Activated T-helper 2 cell treated with anti-CD3 and anti-CD28 coated beads, Interferon-gamma antibody, Interleukin-2, Interleukin-4, amounts not matched to agents 10 μg/mL and 5 μg/mL and 100 μg/mL, durations not matched to agents 14 hours and 24 hours and 36 hours (primary cell): ENCODE measurements at regions not wholly inside any gene's neighbourhood (a gene's known extent, or its start where the extent isn't known, plus 50 kb on each side); places are given as distances from the start of the nearest gene placed in this dataset.
"Not testable (repeated sequence)": the region's sequence is repeated elsewhere in the genome, so short reads cannot be mapped to it uniquely, and the experiment has no call there.

Experiments used
- DNase-seq: peaks from one replicate; pipeline ENCODE4 v3.0.0; 2021; ENCODE audit warnings: low spot score
- H3K27ac Mint-ChIP-seq: one replicate; pipeline ENCODE4 v1.8.0; 2021; ENCODE audit warnings: mixed read lengths
- H3K27me3 Mint-ChIP-seq: one replicate; pipeline ENCODE4 v1.8.0; 2021; ENCODE audit warnings: low read depth, mixed read lengths
- H3K36me3 Mint-ChIP-seq: one replicate; pipeline ENCODE4 v1.8.0; 2021; ENCODE audit warnings: low read depth, mixed read lengths
- H3K4me1 Mint-ChIP-seq: one replicate; pipeline ENCODE4 v1.8.0; 2021; ENCODE audit warnings: low read depth, mixed read lengths
- H3K4me3 Mint-ChIP-seq: one replicate; pipeline ENCODE4 v1.8.0; 2021; ENCODE audit warnings: low read depth, mild to moderate bottlenecking, moderate library complexity, mixed read lengths
- H3K9me3 Mint-ChIP-seq: one replicate; pipeline ENCODE4 v1.8.0; 2021; ENCODE audit warnings: mixed read lengths
- intact Hi-C: fragments of 100-400 bp; cut with micrococcal nuclease; formaldehyde crosslinking; loops from one replicate; pipeline ENCODE4 v1.15.1; 2023

GRCh38 chr7:76117306-76117991, 69.5 kb downstream of the MDH2 start:
- H3K27me3 Mint-ChIP-seq, H3K27ac Mint-ChIP-seq, H3K36me3 Mint-ChIP-seq, intact Hi-C loops, DNase-seq, H3K9me3 Mint-ChIP-seq, H3K4me3 Mint-ChIP-seq: not testable (repeated sequence)
- H3K4me1 Mint-ChIP-seq, result peaks cover 13% of the 10 kb centered on the region

GRCh38 chr7:76118253-76119036, 70.5 kb downstream of the MDH2 start:
- intact Hi-C loops, H3K27me3 Mint-ChIP-seq, H3K4me3 Mint-ChIP-seq, H3K27ac Mint-ChIP-seq, H3K36me3 Mint-ChIP-seq, DNase-seq, H3K9me3 Mint-ChIP-seq: not testable (repeated sequence)
- peaks cover 17% of the 10 kb centered on the region for H3K4me1 Mint-ChIP-seq

DNA sequence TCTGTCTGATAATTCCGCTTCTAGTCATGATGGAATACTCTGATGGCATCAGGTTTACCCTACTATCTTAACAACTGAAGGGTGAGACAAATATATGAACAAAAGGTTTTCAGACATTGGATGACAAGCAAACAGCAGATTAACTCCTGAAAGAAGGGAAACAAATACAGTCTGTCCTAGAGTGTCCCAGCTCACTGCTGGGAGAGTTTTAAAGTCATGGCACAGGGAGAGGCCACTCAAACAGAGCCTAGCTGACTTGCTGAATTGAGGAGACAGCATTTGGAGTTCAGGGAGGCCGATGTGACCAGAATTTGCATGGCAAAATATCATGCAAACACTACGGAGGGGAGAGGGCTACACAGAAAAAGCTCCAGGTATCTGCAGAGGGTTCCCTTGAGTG, 73.1 kb downstream of the MDH2 start:
- Mint-ChIP-seq H3K9me3 (no peaks in the 10 kb centered on the region), H3K4me3 (no peak overlapping the region), H3K4me1 (peaks cover 17% of the 10 kb centered on the region), H3K36me3 (no peaks in the 10 kb centered on the region), H3K27ac (no peak overlapping the region), H3K27me3 (no peaks in the 10 kb centered on the region)
- intact Hi-C loops, result no loop called here
- DNase-seq, result no peak

DNA sequence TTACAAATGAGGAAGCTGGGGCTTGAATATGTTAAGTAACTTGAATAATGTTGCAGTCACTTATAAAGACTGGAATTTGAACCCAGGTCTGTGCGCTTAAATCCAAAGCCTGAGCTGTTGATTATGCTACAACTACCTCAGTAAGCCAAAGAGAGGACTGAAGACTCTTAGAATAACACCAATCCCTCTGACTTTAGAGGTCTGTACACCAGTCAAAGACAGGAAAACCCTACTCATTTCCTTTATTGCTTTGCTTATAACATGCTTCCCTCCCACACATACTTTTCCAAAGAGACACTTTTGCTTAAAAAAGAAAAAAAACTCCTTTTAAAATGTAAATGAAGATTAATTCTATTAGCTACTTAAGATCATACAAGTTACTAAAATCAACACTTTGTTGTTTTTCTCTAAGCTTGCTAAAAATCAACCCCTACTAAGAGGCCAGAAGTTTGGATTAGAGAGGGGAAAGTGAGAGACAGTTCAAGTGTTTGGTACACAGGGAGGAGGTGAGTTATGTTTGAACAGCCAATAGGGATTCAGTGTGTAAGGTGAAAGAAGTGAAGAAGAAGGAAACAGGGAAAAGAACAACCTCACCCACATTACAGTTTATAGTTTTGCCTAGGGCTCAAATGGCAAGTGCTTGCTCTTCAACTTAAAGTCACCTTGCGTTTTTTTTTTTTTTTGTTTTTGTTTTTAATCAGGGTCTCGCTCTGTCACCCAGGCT, 74.8 kb downstream of the MDH2 start:
- Mint-ChIP-seq H3K36me3 (no peaks in the 10 kb centered on the region), H3K27ac (peak overlapping the region; percentile 21), H3K9me3 (no peaks in the 10 kb centered on the region), H3K27me3 (no peaks in the 10 kb centered on the region), H3K4me1 (peaks cover 17% of the 10 kb centered on the region), H3K4me3 (no peak overlapping the region)
- intact Hi-C loops, result no loop called here
- DNase-seq, result no peak

GRCh38 chr7:76123316-76123715, 75.4 kb downstream of the MDH2 start:
- no peaks in the 10 kb centered on the region for H3K27me3 Mint-ChIP-seq
- H3K27ac Mint-ChIP-seq, result no peak overlapping the region
- intact Hi-C loops, result no loop called here
- no peak overlapping the region for H3K4me3 Mint-ChIP-seq
- no peaks in the 10 kb centered on the region for H3K36me3 Mint-ChIP-seq
- no peaks in the 10 kb centered on the region for H3K9me3 Mint-ChIP-seq
- peaks cover 17% of the 10 kb centered on the region for H3K4me1 Mint-ChIP-seq
- no peak for DNase-seq

DNA sequence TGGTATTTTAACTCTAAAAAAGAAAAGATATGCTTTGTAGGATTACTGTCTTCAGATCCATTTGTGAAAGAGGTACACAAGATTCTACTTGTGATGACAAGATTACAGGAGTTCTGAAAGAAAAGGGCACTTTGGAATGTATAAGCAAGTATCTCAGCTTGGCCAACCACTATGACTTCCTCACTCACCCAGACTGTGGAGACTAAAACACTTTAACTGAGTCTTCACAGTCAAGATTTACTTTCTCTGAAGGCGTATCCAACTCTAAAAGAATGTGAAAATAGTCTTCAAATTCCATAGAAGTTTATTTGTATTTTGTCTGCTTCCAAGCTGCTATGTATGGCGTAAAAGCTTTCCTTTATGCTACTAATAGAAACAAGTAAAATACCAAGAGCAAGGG, 76.1 kb upstream of the SRRM3 start:
- H3K9me3 Mint-ChIP-seq, result no peaks in the 10 kb centered on the region
- intact Hi-C loops, result no loop called here
- H3K4me3 Mint-ChIP-seq, result no peak overlapping the region
- H3K36me3 Mint-ChIP-seq, result no peaks in the 10 kb centered on the region
- DNase-seq, result no peak
- no peak overlapping the region for H3K27ac Mint-ChIP-seq
- peaks cover 19% of the 10 kb centered on the region for H3K4me1 Mint-ChIP-seq
- no peaks in the 10 kb centered on the region for H3K27me3 Mint-ChIP-seq

DNA sequence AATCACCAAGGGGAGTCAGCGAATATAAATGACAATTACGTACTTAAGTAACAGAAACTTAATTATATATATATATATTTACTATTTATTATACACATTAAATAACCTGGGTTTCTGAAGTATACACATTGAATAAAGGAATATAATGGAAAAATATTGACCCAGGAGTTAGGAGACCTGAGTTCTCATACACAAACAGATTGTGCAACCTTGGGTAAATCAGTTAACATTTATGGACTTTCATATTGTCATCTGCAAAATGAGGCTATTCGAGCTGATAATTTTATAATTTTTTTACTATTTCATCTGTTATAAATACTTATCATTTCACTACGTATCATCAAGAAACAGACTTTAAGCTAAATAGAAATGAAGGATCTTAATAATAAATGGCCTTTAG, 75.1 kb upstream of the SRRM3 start:
- intact Hi-C loops, result no loop called here

GRCh38 chr7:76129366-76129765, 72.3 kb upstream of the SRRM3 start:
- intact Hi-C loops, result no loop called here
- Mint-ChIP-seq H3K9me3 (no peaks in the 10 kb centered on the region), H3K27me3 (no peaks in the 10 kb centered on the region), H3K4me3 (no peak overlapping the region), H3K4me1 (peaks cover 32% of the 10 kb centered on the region), H3K27ac (no peak overlapping the region), H3K36me3 (no peaks in the 10 kb centered on the region)
- no peak for DNase-seq

More for the DNA sequence above, 75.1 kb upstream of the SRRM3 start:
- DNase-seq, result no peak
- Mint-ChIP-seq H3K4me3 (no peak overlapping the region), H3K4me1 (peaks cover 18% of the 10 kb centered on the region), H3K27me3 (no peaks in the 10 kb centered on the region), H3K9me3 (no peaks in the 10 kb centered on the region), H3K36me3 (no peaks in the 10 kb centered on the region), H3K27ac (no peak overlapping the region)

- Mint-ChIP-seq H3K27ac (no peak overlapping the region), H3K9me3 (no peaks in the 10 kb centered on the region), H3K27me3 (no peaks in the 10 kb centered on the region), H3K4me1 (peaks cover 32% of the 10 kb centered on the region), H3K4me3 (no peak overlapping the region), H3K36me3 (no peaks in the 10 kb centered on the region)
- intact Hi-C loops, result loop anchor here (5.0 to 10.0 kb wide), 2 partner anchors 83 to 265 kb away; partner anchors contain the start of genes MDH2 and STYXL1
- no peak for DNase-seq
These were observed 71.9 kb upstream of the SRRM3 start for GRCh38 chr7:76129836-76130235.

GRCh38 chr7:76130661-76131060, 71.0 kb upstream of the SRRM3 start:
- DNase-seq, H3K4me3 Mint-ChIP-seq, H3K9me3 Mint-ChIP-seq, H3K27ac Mint-ChIP-seq, H3K36me3 Mint-ChIP-seq, H3K27me3 Mint-ChIP-seq: not testable (repeated sequence)
- intact Hi-C loops, result loop anchor here (5.0 to 10.0 kb wide), 2 partner anchors 83 to 266 kb away; partner anchors contain the start of genes MDH2 and STYXL1
- H3K4me1 Mint-ChIP-seq, result peaks cover 32% of the 10 kb centered on the region

DNA sequence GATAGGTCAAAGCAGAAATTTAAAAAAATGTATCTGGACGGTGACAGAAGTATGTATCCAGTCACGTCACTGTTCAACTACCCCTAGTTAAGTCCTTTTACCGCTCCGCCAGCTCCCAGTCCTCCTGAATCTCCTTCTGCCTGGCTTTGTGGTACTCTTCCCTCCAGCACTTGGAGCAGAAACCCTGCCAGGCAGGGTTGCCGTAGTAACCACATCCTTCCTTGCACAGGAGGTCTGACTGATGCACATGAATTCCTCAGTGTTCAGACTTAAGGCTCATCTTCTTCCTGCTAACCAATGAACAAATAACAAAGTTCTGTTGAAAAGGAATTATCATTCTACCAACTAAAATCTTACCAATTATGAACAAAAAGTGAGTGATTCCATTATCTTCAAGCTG, 69.8 kb upstream of the SRRM3 start:
- not testable (repeated sequence) for H3K36me3 Mint-ChIP-seq, DNase-seq, H3K4me3 Mint-ChIP-seq, H3K27ac Mint-ChIP-seq, H3K27me3 Mint-ChIP-seq, H3K9me3 Mint-ChIP-seq
- H3K4me1 Mint-ChIP-seq, result peaks cover 32% of the 10 kb centered on the region
- intact Hi-C loops, result loop anchor here (5.0 to 10.0 kb wide), 2 partner anchors 85 to 267 kb away; partner anchors contain the start of genes MDH2 and STYXL1

GRCh38 chr7:76133164-76133775, 68.4 kb upstream of the SRRM3 start:
- intact Hi-C loops, result loop anchor here (5.0 to 10.0 kb wide), 2 partner anchors 86 to 268 kb away; partner anchors contain the start of genes MDH2 and STYXL1
- H3K27me3 Mint-ChIP-seq, result no peaks in the 10 kb centered on the region
- peak overlapping the region; percentile 67 for H3K27ac Mint-ChIP-seq
- DNase-seq, result no peak
- H3K9me3 Mint-ChIP-seq, result no peaks in the 10 kb centered on the region
- peak overlapping the region; percentile 45 for H3K4me3 Mint-ChIP-seq
- peaks cover 40% of the 10 kb centered on the region for H3K4me1 Mint-ChIP-seq
- H3K36me3 Mint-ChIP-seq, result no peaks in the 10 kb centered on the region
